Mesendoderm (in vitro differentiated cells): ENCODE measurements at regions not wholly inside any gene's neighbourhood (a gene's known extent, or its start where the extent isn't known, plus 50 kb on each side); places are given as distances from the start of the nearest gene placed in this dataset.

Experiments
- DNase-seq: peaks from one replicate; pipeline ENCODE4 v3.0.0; 2013
- H2AK5ac ChIP-seq: 2 replicates; pipeline ENCODE4 v1.6.1; 2013; ENCODE audit warnings: low read length, inconsistent platforms
- H2BK120ac ChIP-seq: 2 replicates; pipeline ENCODE4 v1.6.1; 2013; ENCODE audit warnings: low read depth, mild to moderate bottlenecking, low read length, moderate library complexity, mixed read lengths
- H2BK15ac ChIP-seq: replicated peaks from 2 replicates; pipeline ENCODE4 v1.6.1; 2013; ENCODE audit warnings: low read depth, mild to moderate bottlenecking, moderate library complexity
- H2BK5ac ChIP-seq: 2 replicates; pipeline ENCODE4 v1.6.1; 2013; ENCODE audit warnings: low read length, inconsistent platforms
- H3K18ac ChIP-seq: 2 replicates; pipeline ENCODE4 v1.6.1; 2013; ENCODE audit warnings: mild to moderate bottlenecking, low read length, mixed read lengths
- H3K23ac ChIP-seq: one replicate; pipeline ENCODE4 v1.6.1; 2013; ENCODE audit warnings: low read length
- H3K27ac ChIP-seq: 2 replicates; pipeline ENCODE4 v1.5.1; 2013; ENCODE audit warnings: low read depth, mild to moderate bottlenecking, inconsistent platforms, low read length, moderate library complexity
- H3K27me3 ChIP-seq: 2 replicates; pipeline ENCODE4 v1.6.1; 2013; ENCODE audit warnings: low read length, control low read depth, mild to moderate bottlenecking, inconsistent platforms; ENCODE audit not compliant: insufficient read depth, poor library complexity
- H3K36me3 ChIP-seq: 2 replicates; pipeline ENCODE4 v1.6.1; 2013; ENCODE audit warnings: low read length, inconsistent platforms; ENCODE audit not compliant: control insufficient read depth, insufficient read depth
- H3K4ac ChIP-seq: one replicate; pipeline ENCODE4 v1.6.1; 2013; ENCODE audit warnings: low read depth, mild to moderate bottlenecking, low read length, moderate library complexity
- H3K4me1 ChIP-seq: 2 replicates; pipeline ENCODE4 v1.6.1; 2013; ENCODE audit warnings: low read depth, low read length, inconsistent platforms; ENCODE audit not compliant: control insufficient read depth
- H3K4me2 ChIP-seq: 2 replicates; pipeline ENCODE4 v1.6.1; 2013; ENCODE audit warnings: low read length
- H3K4me3 ChIP-seq: 2 replicates; pipeline ENCODE4 v1.5.1; 2013; ENCODE audit warnings: mild to moderate bottlenecking, low read length
- H3K56ac ChIP-seq: one replicate; pipeline ENCODE4 v1.6.1; 2013; ENCODE audit warnings: low read length
- H3K79me1 ChIP-seq: 2 replicates; pipeline ENCODE4 v1.6.1; 2013; ENCODE audit warnings: low read length, inconsistent platforms
- H3K79me2 ChIP-seq: 2 replicates; pipeline ENCODE4 v1.6.1; 2013; ENCODE audit warnings: mild to moderate bottlenecking, low read length; ENCODE audit not compliant: control insufficient read depth, insufficient read depth
- H3K9ac ChIP-seq: 2 replicates; pipeline ENCODE4 v1.6.1; 2013; ENCODE audit warnings: low read length, inconsistent platforms
- H4K5ac ChIP-seq: one replicate; pipeline ENCODE4 v1.6.1; 2013; ENCODE audit warnings: low read length
- H4K8ac ChIP-seq: one replicate; pipeline ENCODE4 v1.6.1; 2013; ENCODE audit warnings: low read depth, mild to moderate bottlenecking, control low read depth, low read length, moderate library complexity
- WGBS: extraction: QIAGEN DNeasy Blood & Tissue Kit; methylation state at CpG from one replicate; pipeline ENCODE4 v1.1.7; 2013; ENCODE audit warnings: low lambda C conversion rate, missing lambda C conversion rate; ENCODE audit not compliant: insufficient coverage; ENCODE audit errors: extremely low coverage; 5-methylcytosine and 5-hydroxymethylcytosine counted together

DNA sequence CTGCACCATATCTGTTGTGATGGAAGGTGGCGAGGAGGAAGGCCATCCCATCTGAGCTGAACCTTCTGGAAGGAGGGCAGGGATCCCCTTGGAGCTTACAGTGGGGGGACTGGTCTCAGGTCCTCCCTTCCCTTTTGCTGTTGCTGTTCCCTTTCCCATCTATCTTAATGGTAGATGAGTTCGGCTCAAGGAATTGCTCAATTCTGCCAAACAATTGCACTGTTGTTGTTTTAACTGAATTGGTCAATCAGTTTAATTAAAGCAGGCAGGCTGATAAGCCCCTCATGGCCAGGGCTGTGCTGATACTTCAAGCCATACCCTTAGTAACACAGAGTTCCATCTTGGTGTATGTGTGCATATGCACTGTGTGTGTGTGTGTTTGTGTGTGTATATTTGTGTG is 220.4 kb upstream of the FOXF1 start:
- no peak overlapping the region for H3K4ac ChIP-seq

DNA sequence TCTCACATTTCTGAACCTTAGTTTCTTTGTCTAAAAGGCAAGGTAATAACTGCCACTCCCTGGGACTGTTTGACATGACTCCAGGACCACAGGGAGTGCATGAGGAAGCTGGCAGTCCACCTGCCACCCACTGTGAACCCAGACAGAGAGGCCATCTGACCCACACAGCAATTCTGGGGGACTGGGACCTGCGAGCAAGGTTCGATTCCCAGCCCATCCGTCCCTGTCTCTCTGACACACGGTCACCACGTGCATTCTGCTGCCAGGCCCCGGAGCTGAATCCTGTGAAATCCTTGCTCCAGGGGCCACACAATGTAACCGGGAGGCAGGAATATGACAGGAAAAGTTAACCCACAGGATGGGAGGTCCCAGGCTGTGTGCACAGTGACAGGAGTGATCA is 218.8 kb upstream of the FOXF1 start:
- no peaks in the 10 kb centered on the region for H3K79me2 ChIP-seq
- H3K4me3 ChIP-seq, result no peak overlapping the region
- H3K4me2 ChIP-seq, result no peak overlapping the region
- DNase-seq, result no peak
- H3K4me1 ChIP-seq, result peaks cover under 1% of the 10 kb centered on the region
- no peak overlapping the region for H3K9ac ChIP-seq
- H2BK120ac ChIP-seq, result no peak overlapping the region
- H3K79me1 ChIP-seq, result no peaks in the 10 kb centered on the region
- H2AK5ac ChIP-seq, result no peak overlapping the region
- H3K27ac ChIP-seq, result no peak overlapping the region
- H2BK5ac ChIP-seq, result no peak overlapping the region
- H3K27me3 ChIP-seq, result peaks cover 34% of the 10 kb centered on the region
- no peaks in the 10 kb centered on the region for H3K36me3 ChIP-seq
- WGBS, result no CpG with 5 or more reads among the region's 7 CpGs
- no peak overlapping the region for H3K4ac ChIP-seq
- no peak overlapping the region for H3K18ac ChIP-seq
- H3K56ac ChIP-seq, result no peak overlapping the region
- H3K23ac ChIP-seq, result no peak overlapping the region
- H4K8ac ChIP-seq, result no peak overlapping the region
- no peak overlapping the region for H2BK15ac ChIP-seq
- no peak overlapping the region for H4K5ac ChIP-seq

More for the DNA sequence above, 220.4 kb upstream of the FOXF1 start:
- H2BK120ac ChIP-seq, result no peak overlapping the region
- no peaks in the 10 kb centered on the region for H3K4me1 ChIP-seq
- no peak overlapping the region for H3K4me3 ChIP-seq
- no peak overlapping the region for H2BK5ac ChIP-seq
- no peak for DNase-seq
- H4K5ac ChIP-seq, result no peak overlapping the region
- no peak overlapping the region for H3K27ac ChIP-seq
- WGBS, result no CpG with 5 or more reads among the region's 2 CpGs
- no peak overlapping the region for H4K8ac ChIP-seq
- H3K18ac ChIP-seq, result no peak overlapping the region
- H2BK15ac ChIP-seq, result no peak overlapping the region
- no peak overlapping the region for H3K56ac ChIP-seq
- H3K9ac ChIP-seq, result no peak overlapping the region
- no peak overlapping the region for H3K4me2 ChIP-seq
- no peak overlapping the region for H2AK5ac ChIP-seq
- H3K36me3 ChIP-seq, result no peaks in the 10 kb centered on the region
- H3K27me3 ChIP-seq, result peaks cover 48% of the 10 kb centered on the region
- no peak overlapping the region for H3K23ac ChIP-seq
- no peaks in the 10 kb centered on the region for H3K79me1 ChIP-seq
- H3K79me2 ChIP-seq, result no peaks in the 10 kb centered on the region

- Histone ChIP-seq H3K56ac (no peak overlapping the region), H3K36me3 (no peaks in the 10 kb centered on the region), H3K4ac (no peak overlapping the region), H3K27me3 (peaks cover 30% of the 10 kb centered on the region), H3K79me1 (no peaks in the 10 kb centered on the region), H3K79me2 (no peaks in the 10 kb centered on the region), H4K5ac (no peak overlapping the region), H3K4me2 (no peak overlapping the region), H4K8ac (no peak overlapping the region), H3K4me3 (no peak overlapping the region), H3K23ac (no peak overlapping the region), H3K4me1 (peaks cover 6% of the 10 kb centered on the region), H3K18ac (no peak overlapping the region), H2AK5ac (no peak overlapping the region), H2BK120ac (no peak overlapping the region), H2BK15ac (no peak overlapping the region), H2BK5ac (no peak overlapping the region), H3K27ac (no peak overlapping the region), H3K9ac (no peak overlapping the region)
- no CpG with 5 or more reads among the region's 16 CpGs for WGBS
- no peak for DNase-seq
Measured at GRCh38 chr16:86292171-86292775, 218.1 kb upstream of the FOXF1 start.

DNA sequence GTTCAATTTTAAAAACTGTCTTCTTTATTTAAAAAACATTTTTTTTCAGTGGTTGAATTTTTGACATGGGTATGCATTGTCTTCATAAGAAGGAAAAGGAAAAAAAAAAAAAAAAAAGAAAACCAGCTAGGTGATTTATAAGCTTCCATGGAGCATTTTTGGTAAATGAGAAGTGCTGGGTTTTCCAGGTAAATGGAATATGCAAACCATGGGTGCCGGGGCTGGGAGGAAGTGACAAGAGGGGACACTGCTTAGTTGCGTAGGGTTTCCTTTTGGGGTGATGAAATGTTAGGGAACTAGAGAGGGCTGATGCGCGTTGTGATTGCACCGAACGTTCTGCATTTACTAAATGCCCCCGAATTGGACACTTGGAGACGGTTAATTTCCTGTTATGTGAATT is 217.4 kb upstream of the FOXF1 start:
- no CpG with 5 or more reads among the region's 8 CpGs for WGBS
- Histone ChIP-seq H3K79me2 (no peaks in the 10 kb centered on the region), H3K23ac (no peak overlapping the region), H3K27ac (no peak overlapping the region), H2BK15ac (no peak overlapping the region), H3K79me1 (no peaks in the 10 kb centered on the region), H3K18ac (no peak overlapping the region), H3K4me1 (peaks cover 6% of the 10 kb centered on the region), H3K4ac (no peak overlapping the region), H3K56ac (no peak overlapping the region), H3K27me3 (peaks cover 26% of the 10 kb centered on the region), H2BK120ac (no peak overlapping the region), H4K8ac (no peak overlapping the region), H3K4me2 (no peak overlapping the region), H3K36me3 (no peaks in the 10 kb centered on the region), H3K9ac (no peak overlapping the region), H4K5ac (no peak overlapping the region), H2AK5ac (no peak overlapping the region), H3K4me3 (no peak overlapping the region), H2BK5ac (no peak overlapping the region)
- no peak for DNase-seq

DNA sequence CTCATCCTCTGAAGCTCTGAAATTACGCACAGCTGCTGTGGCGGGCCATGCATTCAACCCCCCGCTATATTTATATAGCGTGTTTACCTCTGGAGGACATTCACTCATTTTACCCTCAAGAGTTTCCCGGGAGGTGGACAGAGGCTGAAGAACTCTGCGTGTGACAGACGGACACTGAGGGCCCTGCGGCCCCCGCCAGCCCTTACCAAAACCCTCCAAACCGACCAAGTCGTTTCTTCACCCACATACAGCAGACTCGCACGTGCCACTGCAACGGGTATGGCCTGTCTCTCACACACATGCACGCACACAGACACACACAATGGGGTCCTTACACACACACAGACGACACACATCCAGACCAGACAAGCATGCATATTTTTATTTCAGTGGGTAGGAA is 216.4 kb upstream of the FOXF1 start:
- no CpG with 5 or more reads among the region's 16 CpGs for WGBS
- no peak overlapping the region for H3K18ac ChIP-seq

GRCh38 chr16:86294535-86295196 is 215.7 kb upstream of the FOXF1 start:
- Histone ChIP-seq H4K8ac (no peak overlapping the region), H3K4ac (no peak overlapping the region), H3K9ac (no peak overlapping the region), H3K27ac (no peak overlapping the region), H2BK120ac (no peak overlapping the region), H3K56ac (no peak overlapping the region), H3K4me3 (no peak overlapping the region), H3K23ac (no peak overlapping the region), H4K5ac (no peak overlapping the region), H3K79me1 (no peaks in the 10 kb centered on the region), H3K4me2 (no peak overlapping the region), H3K36me3 (no peaks in the 10 kb centered on the region), H3K27me3 (peaks cover 9% of the 10 kb centered on the region), H3K79me2 (no peaks in the 10 kb centered on the region), H2AK5ac (no peak overlapping the region), H2BK15ac (no peak overlapping the region), H3K18ac (no peak overlapping the region), H3K4me1 (peaks cover 6% of the 10 kb centered on the region), H2BK5ac (no peak overlapping the region)
- no peak for DNase-seq
- WGBS, result no CpG with 5 or more reads among the region's 16 CpGs

More for the DNA sequence above, 216.4 kb upstream of the FOXF1 start:
- Histone ChIP-seq H4K5ac (no peak overlapping the region), H3K27ac (no peak overlapping the region), H3K79me2 (no peaks in the 10 kb centered on the region), H4K8ac (no peak overlapping the region), H3K36me3 (no peaks in the 10 kb centered on the region), H3K9ac (no peak overlapping the region), H3K79me1 (no peaks in the 10 kb centered on the region), H3K56ac (no peak overlapping the region), H2BK5ac (no peak overlapping the region), H3K4me1 (peaks cover 6% of the 10 kb centered on the region), H3K4ac (no peak overlapping the region), H2BK15ac (no peak overlapping the region), H2BK120ac (no peak overlapping the region), H3K23ac (no peak overlapping the region), H3K27me3 (peaks cover 16% of the 10 kb centered on the region), H3K4me3 (no peak overlapping the region), H2AK5ac (no peak overlapping the region), H3K4me2 (no peak overlapping the region)
- DNase-seq, result no peak
